ENCODE measurements at regions not wholly inside any gene's neighbourhood (a gene's known extent, or its start where the extent isn't known, plus 50 kb on each side); places are given as distances from the start of the nearest gene placed in this dataset.
A peak's percentile ranks its signal among the peaks of the same experiment; 100 is the strongest.

- no peaks in the 10 kb centered on the region for H3K9me3 ChIP-seq (ENCODE audit: control insufficient read depth in 2 of 3, insufficient read depth in 1 of 3, low read length in 3 of 3)
- TF ChIP-seq, protein P1, sequence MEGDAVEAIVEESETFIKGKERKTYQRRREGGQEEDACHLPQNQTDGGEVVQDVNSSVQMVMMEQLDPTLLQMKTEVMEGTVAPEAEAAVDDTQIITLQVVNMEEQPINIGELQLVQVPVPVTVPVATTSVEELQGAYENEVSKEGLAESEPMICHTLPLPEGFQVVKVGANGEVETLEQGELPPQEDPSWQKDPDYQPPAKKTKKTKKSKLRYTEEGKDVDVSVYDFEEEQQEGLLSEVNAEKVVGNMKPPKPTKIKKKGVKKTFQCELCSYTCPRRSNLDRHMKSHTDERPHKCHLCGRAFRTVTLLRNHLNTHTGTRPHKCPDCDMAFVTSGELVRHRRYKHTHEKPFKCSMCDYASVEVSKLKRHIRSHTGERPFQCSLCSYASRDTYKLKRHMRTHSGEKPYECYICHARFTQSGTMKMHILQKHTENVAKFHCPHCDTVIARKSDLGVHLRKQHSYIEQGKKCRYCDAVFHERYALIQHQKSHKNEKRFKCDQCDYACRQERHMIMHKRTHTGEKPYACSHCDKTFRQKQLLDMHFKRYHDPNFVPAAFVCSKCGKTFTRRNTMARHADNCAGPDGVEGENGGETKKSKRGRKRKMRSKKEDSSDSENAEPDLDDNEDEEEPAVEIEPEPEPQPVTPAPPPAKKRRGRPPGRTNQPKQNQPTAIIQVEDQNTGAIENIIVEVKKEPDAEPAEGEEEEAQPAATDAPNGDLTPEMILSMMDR (IDR thresholded peaks at IDR 0.05; ENCODE audit: borderline replicate concordance, extremely low read depth, insufficient read depth): no peak
- no peaks in the 10 kb centered on the region for H3K4me1 ChIP-seq (ENCODE audit: control insufficient read depth in 2 of 3, insufficient read depth in 2 of 3, low read depth in 1 of 3, low read length in 3 of 3)
- intact Hi-C loops (cut with DNase I): no loop called here
- DNase-seq (peak in 2 of 5 donors; percentile 10 to 30), FAIRE-seq (no peak)
- no peak overlapping the region for H3K4me3 ChIP-seq (ENCODE audit: low read length in 3 of 3)
- no peaks in the 10 kb centered on the region for H3K27me3 ChIP-seq (ENCODE audit: control insufficient read depth, insufficient read depth, low read length)
- no peak overlapping the region for H3K27ac ChIP-seq (ENCODE audit: low read depth in 2 of 2, low read length in 2 of 2)
- H3K36me3 ChIP-seq (ENCODE audit: control insufficient read depth in 2 of 3, insufficient read depth in 3 of 3, low read length in 3 of 3): no peaks in the 10 kb centered on the region
- no peak overlapping the region for H3K9ac ChIP-seq (ENCODE audit: low read length in 3 of 3)
Observed at GRCh38 chrX:112536544-112536943, 143.2 kb downstream of the LHFPL1 start.

DNA sequence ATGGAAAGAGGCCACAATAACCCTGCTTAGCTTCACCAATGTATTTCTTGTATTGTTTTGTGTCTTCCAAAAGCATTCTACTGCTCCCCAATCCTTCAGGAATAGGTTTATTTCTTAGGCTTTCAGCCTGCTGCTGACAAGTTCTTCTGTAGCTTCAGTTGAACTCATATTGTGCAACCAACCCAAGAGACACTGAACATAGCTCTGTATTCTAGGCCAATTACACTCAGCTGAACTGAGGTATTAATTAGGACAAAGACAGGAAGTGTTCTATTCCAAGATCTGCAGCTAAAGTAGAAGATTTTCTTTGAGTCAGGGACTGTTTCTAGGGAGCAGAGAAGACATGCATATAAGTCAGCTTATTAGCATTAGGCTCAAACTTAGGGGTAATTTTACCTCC, 151.8 kb downstream of the LHFPL1 start:
- H3K4me3 ChIP-seq (ENCODE audit: low read length in 3 of 3): no peak overlapping the region
- H3K36me3 ChIP-seq (ENCODE audit: control insufficient read depth in 2 of 3, insufficient read depth in 3 of 3, low read length in 3 of 3): no peaks in the 10 kb centered on the region
- FAIRE-seq (no peak), DNase-seq (no peak)
- H3K27ac ChIP-seq (ENCODE audit: low read depth in 2 of 2, low read length in 2 of 2): no peak overlapping the region
- no peaks in the 10 kb centered on the region for H3K27me3 ChIP-seq (ENCODE audit: control insufficient read depth, insufficient read depth, low read length)
- TF ChIP-seq, protein P1 (IDR thresholded peaks at IDR 0.05; ENCODE audit: borderline replicate concordance, extremely low read depth, insufficient read depth): no peak
- intact Hi-C loops (cut with DNase I): no loop called here
- H3K9ac ChIP-seq (ENCODE audit: low read length in 3 of 3): no peak overlapping the region
- H3K4me1 ChIP-seq (ENCODE audit: control insufficient read depth in 2 of 3, insufficient read depth in 2 of 3, low read depth in 1 of 3, low read length in 3 of 3): no peaks in the 10 kb centered on the region
- H3K9me3 ChIP-seq (ENCODE audit: control insufficient read depth in 2 of 3, insufficient read depth in 1 of 3, low read length in 3 of 3): peaks cover 0 to 2% (median 0%) of the 10 kb centered on the region in 3 donors

DNA sequence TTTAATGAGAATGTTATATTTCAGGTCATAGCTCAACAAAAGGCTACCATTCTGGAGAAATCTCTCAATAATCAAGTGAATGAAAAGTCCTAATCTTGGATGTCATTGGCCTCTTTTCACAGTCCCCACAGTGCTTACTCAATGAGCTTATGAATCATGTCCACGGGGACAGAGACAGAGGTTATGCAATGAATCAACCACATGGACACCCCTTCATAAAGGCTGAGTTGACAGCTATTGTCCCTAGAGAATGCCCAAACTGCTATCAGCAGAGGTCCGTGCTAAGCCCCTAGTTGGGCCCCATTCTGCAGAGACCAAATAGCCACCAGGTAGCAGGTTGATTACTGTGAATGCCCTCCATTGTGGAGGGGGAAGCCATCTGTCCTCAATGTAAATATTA, 158.1 kb downstream of the LHFPL1 start:
- no peaks in the 10 kb centered on the region for H3K36me3 ChIP-seq (ENCODE audit: control insufficient read depth in 2 of 3, insufficient read depth in 3 of 3, low read length in 3 of 3)
- H3K9me3 ChIP-seq (ENCODE audit: control insufficient read depth in 2 of 3, insufficient read depth in 1 of 3, low read length in 3 of 3): peaks cover 0 to 2% (median 0%) of the 10 kb centered on the region in 3 donors
- TF ChIP-seq, protein P1 (IDR thresholded peaks at IDR 0.05; ENCODE audit: borderline replicate concordance, extremely low read depth, insufficient read depth): no peak
- H3K4me1 ChIP-seq (ENCODE audit: control insufficient read depth in 2 of 3, insufficient read depth in 2 of 3, low read depth in 1 of 3, low read length in 3 of 3): no peaks in the 10 kb centered on the region
- FAIRE-seq (no peak), DNase-seq (no peak)
- H3K4me3 ChIP-seq (ENCODE audit: low read length in 3 of 3): no peak overlapping the region
- no peak overlapping the region for H3K27ac ChIP-seq (ENCODE audit: low read depth in 2 of 2, low read length in 2 of 2)
- intact Hi-C loops (cut with DNase I): no loop called here
- no peaks in the 10 kb centered on the region for H3K27me3 ChIP-seq (ENCODE audit: control insufficient read depth, insufficient read depth, low read length)
- H3K9ac ChIP-seq (ENCODE audit: low read length in 3 of 3): no peak overlapping the region

DNA sequence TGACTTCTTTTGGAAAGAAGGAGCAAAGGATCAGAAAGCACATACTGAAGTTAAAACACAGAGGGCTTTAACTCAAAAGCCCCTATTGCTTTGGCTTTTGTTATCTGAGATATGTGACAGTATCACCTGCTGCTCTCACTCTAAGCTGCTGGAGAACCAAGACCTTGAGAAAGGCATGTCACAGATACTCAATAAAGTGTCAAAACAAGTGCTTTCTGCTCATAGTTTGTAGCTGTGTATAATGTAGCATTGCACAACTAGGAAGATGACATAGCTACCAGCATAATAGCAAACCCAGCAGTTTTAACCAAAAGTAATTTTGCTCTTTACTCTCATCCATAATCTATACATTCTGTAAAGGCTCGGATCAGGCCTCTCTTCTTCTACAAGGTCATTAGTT, 159.6 kb downstream of the LHFPL1 start:
- no peaks in the 10 kb centered on the region for H3K4me1 ChIP-seq (ENCODE audit: control insufficient read depth in 2 of 3, insufficient read depth in 2 of 3, low read depth in 1 of 3, low read length in 3 of 3)
- H3K27ac ChIP-seq (ENCODE audit: low read depth in 2 of 2, low read length in 2 of 2): no peak overlapping the region
- no peaks in the 10 kb centered on the region for H3K36me3 ChIP-seq (ENCODE audit: control insufficient read depth in 2 of 3, insufficient read depth in 3 of 3, low read length in 3 of 3)
- FAIRE-seq (no peak), DNase-seq (no peak)
- peaks cover 0 to 4% (median 2%) of the 10 kb centered on the region in 3 donors for H3K9me3 ChIP-seq (ENCODE audit: control insufficient read depth in 2 of 3, insufficient read depth in 1 of 3, low read length in 3 of 3)
- TF ChIP-seq, protein P1 (IDR thresholded peaks at IDR 0.05; ENCODE audit: borderline replicate concordance, extremely low read depth, insufficient read depth): no peak
- H3K4me3 ChIP-seq (ENCODE audit: low read length in 3 of 3): no peak overlapping the region
- no peak overlapping the region for H3K9ac ChIP-seq (ENCODE audit: low read length in 3 of 3)
- no peaks in the 10 kb centered on the region for H3K27me3 ChIP-seq (ENCODE audit: control insufficient read depth, insufficient read depth, low read length)
- intact Hi-C loops (cut with DNase I): no loop called here

Data from kidney (tissue), 13 donors.